H1 (cell line): ENCODE measurements at regions not wholly inside any gene's neighbourhood (a gene's known extent, or its start where the extent isn't known, plus 50 kb on each side); places are given as distances from the start of the nearest gene placed in this dataset.

Source experiments
- KDM5A ChIP-seq: fragments of 200-600 bp; IDR thresholded peaks from 2 replicates; pipeline ENCODE4 v1.7.1; 2012; ENCODE audit warnings: mild to moderate bottlenecking, low read length, inconsistent platforms, mixed read lengths
- RAD21 ChIP-seq, 2 experiments: IDR thresholded peaks in 1 of 2; conservative IDR thresholded peaks in 1 of 2; 2 replicates each; pipeline ENCODE4 v1.6.1; 2011; ENCODE audit warnings: low read depth in 2 of 2, low read length in 2 of 2, improper control_type of control experiment in 1 of 2, inconsistent platforms in 1 of 2, mild to moderate bottlenecking in 1 of 2, moderate library complexity in 1 of 2
- RFX5 ChIP-seq: IDR thresholded peaks from 2 replicates; pipeline ENCODE4 v1.6.1; 2011; ENCODE audit warnings: low read depth, low read length, improper control_type of control experiment, borderline replicate concordance
- RNF2 ChIP-seq: fragments of 200-900, 300-1000 bp; sonication (generic); IDR thresholded peaks from 2 replicates; pipeline ENCODE4 v1.7.1; 2016; ENCODE audit warnings: borderline replicate concordance, low read depth, mild to moderate bottlenecking, antibody characterized with exemption, low read length; ENCODE audit not compliant: poor library complexity, severe bottlenecking; ENCODE audit errors: missing control alignments
- RXRA ChIP-seq: IDR thresholded peaks from 2 replicates; pipeline ENCODE4 v1.6.1; 2011; ENCODE audit warnings: low read depth, mild to moderate bottlenecking, low read length, moderate library complexity; ENCODE audit not compliant: insufficient read depth
- TEAD4 ChIP-seq: IDR thresholded peaks from 2 replicates; pipeline ENCODE4 v1.6.1; 2012; ENCODE audit warnings: low read depth, low read length, inconsistent platforms, mixed read lengths
- YY1 ChIP-seq: IDR thresholded peaks from 2 replicates; pipeline ENCODE4 v1.6.1; 2011; ENCODE audit warnings: low read depth, mild to moderate bottlenecking, low read length
- TF ChIP-seq, protein P1 (sequence below), 3 experiments: IDR thresholded peaks; 1 replicate in 2 of 3; 2 replicates in 1 of 3; pipeline versions ENCODE4 v1.5.1 to v1.6.1; 2011; ENCODE audit warnings: low read length in 3 of 3, mild to moderate bottlenecking in 3 of 3, inconsistent platforms in 2 of 3, low read depth in 1 of 3, moderate library complexity in 1 of 3; ENCODE audit not compliant: insufficient read depth in 1 of 3; ENCODE audit errors: control extremely low read depth in 1 of 3

DNA sequence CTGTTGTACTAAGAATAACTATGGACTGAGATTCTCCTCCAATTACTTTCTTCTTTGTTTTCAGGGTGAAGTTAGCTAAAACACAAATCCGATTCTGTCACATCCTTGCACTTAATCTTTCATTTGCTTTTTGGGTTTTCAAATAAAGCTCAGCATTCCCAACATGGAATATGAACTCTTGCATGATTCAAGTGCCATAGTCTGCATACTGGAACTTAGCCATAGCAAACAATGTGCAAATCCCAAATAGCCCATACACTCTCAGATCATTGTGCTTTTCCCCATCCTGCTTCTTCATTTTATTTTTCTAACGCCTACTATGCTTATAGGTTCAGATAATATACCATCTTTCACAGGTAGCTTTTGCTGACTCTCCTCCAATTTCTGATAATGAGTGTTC lies 455.8 kb upstream of the PRMT6 start (continued):
- TF ChIP-seq, protein P1, sequence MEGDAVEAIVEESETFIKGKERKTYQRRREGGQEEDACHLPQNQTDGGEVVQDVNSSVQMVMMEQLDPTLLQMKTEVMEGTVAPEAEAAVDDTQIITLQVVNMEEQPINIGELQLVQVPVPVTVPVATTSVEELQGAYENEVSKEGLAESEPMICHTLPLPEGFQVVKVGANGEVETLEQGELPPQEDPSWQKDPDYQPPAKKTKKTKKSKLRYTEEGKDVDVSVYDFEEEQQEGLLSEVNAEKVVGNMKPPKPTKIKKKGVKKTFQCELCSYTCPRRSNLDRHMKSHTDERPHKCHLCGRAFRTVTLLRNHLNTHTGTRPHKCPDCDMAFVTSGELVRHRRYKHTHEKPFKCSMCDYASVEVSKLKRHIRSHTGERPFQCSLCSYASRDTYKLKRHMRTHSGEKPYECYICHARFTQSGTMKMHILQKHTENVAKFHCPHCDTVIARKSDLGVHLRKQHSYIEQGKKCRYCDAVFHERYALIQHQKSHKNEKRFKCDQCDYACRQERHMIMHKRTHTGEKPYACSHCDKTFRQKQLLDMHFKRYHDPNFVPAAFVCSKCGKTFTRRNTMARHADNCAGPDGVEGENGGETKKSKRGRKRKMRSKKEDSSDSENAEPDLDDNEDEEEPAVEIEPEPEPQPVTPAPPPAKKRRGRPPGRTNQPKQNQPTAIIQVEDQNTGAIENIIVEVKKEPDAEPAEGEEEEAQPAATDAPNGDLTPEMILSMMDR (IDR thresholded peaks at IDR 0.05; ENCODE audit: control extremely low read depth in 1 of 3, insufficient read depth in 1 of 3, low read depth in 1 of 3, low read length in 3 of 3) = no peak
- TF ChIP-seq RXRA (no peak), YY1 (no peak), TEAD4 (no peak), RAD21 (IDR thresholded peaks at IDR 0.05 in 1 of 2, conservative IDR thresholded peaks at IDR 0.05 in 1 of 2; ENCODE audit: low read depth in 2 of 2, low read length in 2 of 2) (no peak), RNF2 (no peak), RFX5 (no peak), KDM5A (no peak)
- TF ChIP-seq, all 59 proteins: peak for 0
